HEK293T (cell line): ENCODE measurements at regions not wholly inside any gene's neighbourhood (a gene's known extent, or its start where the extent isn't known, plus 50 kb on each side); places are given as distances from the start of the nearest gene placed in this dataset.

ENCODE experiments used
- CTCF ChIA-PET: fragments of 350-600 bp; formaldehyde crosslinking; extraction: SDS; loops from one replicate; lab custom pipeline; 2021; ENCODE audit warnings: antibody characterized with exemption, inconsistent platforms; lab: Yijun Ruan, JAX
- POLR2A ChIA-PET: fragments of 350-600 bp; formaldehyde crosslinking; extraction: SDS; loops from one replicate; lab custom pipeline; 2020; ENCODE audit warnings: antibody characterized with exemption, inconsistent platforms; lab: Yijun Ruan, JAX
- DNase-seq: peaks from one replicate; pipeline ENCODE4 v3.0.0; 2012; ENCODE audit warnings: mixed read lengths; ENCODE audit errors: extremely low spot score
- ARNT ChIP-seq: fragments of 450-650 bp; IDR thresholded peaks from 2 replicates; pipeline ENCODE4 v1.6.1; 2017; ENCODE audit warnings: mild to moderate bottlenecking
- BHLHE40 ChIP-seq: fragments of 450-650 bp; IDR thresholded peaks from 2 replicates; pipeline ENCODE4 v1.6.1; 2016; ENCODE audit warnings: mild to moderate bottlenecking, moderate library complexity, borderline replicate concordance
- CTBP1 ChIP-seq: fragments of 450-650 bp; IDR thresholded peaks from 2 replicates; pipeline ENCODE4 v1.6.1; 2016; ENCODE audit warnings: borderline replicate concordance
- ELF4 ChIP-seq: fragments of 450-650 bp; IDR thresholded peaks from 2 replicates; pipeline ENCODE4 v1.6.1; 2017; ENCODE audit warnings: antibody characterized with exemption
- FOXA1 ChIP-seq: fragments of 450-650 bp; IDR thresholded peaks from 2 replicates; pipeline ENCODE4 v1.6.1; 2016; ENCODE audit warnings: mild to moderate bottlenecking
- FOXK2 ChIP-seq: fragments of 450-650 bp; IDR thresholded peaks from 2 replicates; pipeline ENCODE4 v1.6.1; 2016; ENCODE audit warnings: mild to moderate bottlenecking
- FOXM1 ChIP-seq: fragments of 450-650 bp; IDR thresholded peaks from 2 replicates; pipeline ENCODE4 v1.6.1; 2017; ENCODE audit warnings: mild to moderate bottlenecking, borderline replicate concordance
- HDGF ChIP-seq: fragments of 450-650 bp; IDR thresholded peaks from 2 replicates; pipeline ENCODE4 v1.6.1; 2017; ENCODE audit warnings: antibody characterized with exemption, borderline replicate concordance
- L3MBTL2 ChIP-seq: fragments of 450-650 bp; conservative IDR thresholded peaks from 2 replicates; pipeline ENCODE4 v1.6.1; 2016; ENCODE audit warnings: mild to moderate bottlenecking
- LEF1 ChIP-seq: fragments of 450-650 bp; IDR thresholded peaks from 2 replicates; pipeline ENCODE4 v1.6.1; 2017; ENCODE audit warnings: mild to moderate bottlenecking, borderline replicate concordance
- NFRKB ChIP-seq: fragments of 450-650 bp; IDR thresholded peaks from 2 replicates; pipeline ENCODE4 v1.6.1; 2016; ENCODE audit warnings: mild to moderate bottlenecking, moderate library complexity
- SP1 ChIP-seq: fragments of 450-650 bp; IDR thresholded peaks from 2 replicates; pipeline ENCODE4 v1.6.1; 2017
- SUZ12 ChIP-seq: fragments of 450-650 bp; IDR thresholded peaks from 2 replicates; pipeline ENCODE4 v1.6.1; 2016; ENCODE audit warnings: mild to moderate bottlenecking
- TARDBP ChIP-seq: fragments of 450-650 bp; IDR thresholded peaks from 2 replicates; pipeline ENCODE4 v1.6.1; 2016
- ZNF384 ChIP-seq: fragments of 450-650 bp; IDR thresholded peaks from 2 replicates; pipeline ENCODE4 v1.6.1; 2016
- TF ChIP-seq, protein P1 (sequence below): fragments of 450-650 bp; IDR thresholded peaks from 2 replicates; pipeline ENCODE4 v1.6.1; 2016

DNA sequence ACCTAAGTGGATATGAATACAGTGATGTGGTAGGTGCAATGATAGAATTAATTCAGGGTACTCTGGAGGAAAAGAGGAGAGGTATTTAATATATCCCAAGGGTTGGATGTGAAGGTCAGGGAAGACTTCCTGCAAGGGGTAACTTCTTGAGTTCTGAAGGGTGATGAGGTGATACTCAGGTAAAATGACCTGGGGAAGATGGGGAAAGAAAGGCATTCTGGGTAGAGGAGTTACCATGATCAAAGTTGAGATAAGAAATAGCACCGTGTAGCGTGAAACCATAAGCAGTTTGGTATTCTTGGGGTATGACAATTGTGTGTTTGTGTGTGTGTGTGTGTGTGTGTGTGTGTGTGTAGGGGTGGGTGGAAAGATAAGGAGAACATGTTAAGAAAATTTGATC lies 270.4 kb upstream of the LCORL start:
- no peak for DNase-seq
- TF ChIP-seq SUZ12 (no peak), FOXA1 (no peak), TARDBP (no peak), NFRKB (no peak), FOXM1 (no peak), LEF1 (no peak), ARNT (no peak), SP1 (no peak), BHLHE40 (no peak), CTBP1 (no peak), HDGF (no peak), ELF4 (no peak), L3MBTL2 (no peak), FOXK2 (no peak), ZNF384 (no peak)
- TF ChIP-seq, protein P1, sequence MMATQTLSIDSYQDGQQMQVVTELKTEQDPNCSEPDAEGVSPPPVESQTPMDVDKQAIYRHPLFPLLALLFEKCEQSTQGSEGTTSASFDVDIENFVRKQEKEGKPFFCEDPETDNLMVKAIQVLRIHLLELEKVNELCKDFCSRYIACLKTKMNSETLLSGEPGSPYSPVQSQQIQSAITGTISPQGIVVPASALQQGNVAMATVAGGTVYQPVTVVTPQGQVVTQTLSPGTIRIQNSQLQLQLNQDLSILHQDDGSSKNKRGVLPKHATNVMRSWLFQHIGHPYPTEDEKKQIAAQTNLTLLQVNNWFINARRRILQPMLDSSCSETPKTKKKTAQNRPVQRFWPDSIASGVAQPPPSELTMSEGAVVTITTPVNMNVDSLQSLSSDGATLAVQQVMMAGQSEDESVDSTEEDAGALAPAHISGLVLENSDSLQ = no peak
- ChIA-PET CTCF (no interaction called here), POLR2A (no interaction called here)

DNA sequence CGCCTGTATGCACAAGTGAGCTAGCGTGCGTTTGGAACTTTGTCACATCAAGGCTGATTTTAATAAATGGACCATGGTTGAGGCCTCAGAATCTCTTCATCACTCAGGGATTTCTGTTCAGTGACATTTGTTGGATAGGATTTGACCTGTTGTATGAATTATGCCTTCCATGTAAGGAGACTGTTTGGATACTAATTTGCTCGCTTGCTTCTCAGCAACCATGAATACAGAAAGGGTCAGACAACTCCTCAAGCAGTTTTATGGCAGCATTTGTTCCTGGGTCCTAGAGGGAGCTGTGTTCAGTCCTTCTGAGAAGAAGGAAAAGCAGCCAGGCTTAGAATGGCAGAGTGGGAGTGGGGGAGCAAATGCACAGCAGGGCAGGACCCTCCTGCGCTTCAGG lies 269.7 kb upstream of the LCORL start:
- ChIA-PET POLR2A (no interaction called here), CTCF (no interaction called here)
- TF ChIP-seq SUZ12 (no peak), FOXK2 (no peak), ELF4 (no peak), HDGF (no peak), CTBP1 (no peak)
- no peak for DNase-seq

DNA sequence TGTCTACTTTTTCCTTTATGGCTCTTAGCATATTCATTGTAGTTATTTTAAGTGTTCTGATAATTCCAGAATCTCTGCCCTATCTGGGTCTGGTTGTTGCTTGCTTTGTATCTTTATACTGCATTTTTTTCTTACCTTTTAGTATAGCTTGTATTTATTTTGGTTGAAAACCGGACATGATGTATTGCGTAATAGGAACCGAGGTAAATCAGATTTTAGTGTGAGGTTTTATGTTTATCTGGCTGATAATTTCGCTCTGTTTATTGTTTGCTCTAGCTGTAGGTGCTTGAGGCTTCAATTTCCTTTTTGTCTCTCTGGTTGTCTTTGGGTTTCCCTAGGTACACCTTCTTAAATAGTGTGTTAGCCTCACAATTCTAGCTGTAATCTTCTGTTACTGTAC lies 263.8 kb upstream of the LCORL start:
- POLR2A ChIA-PET = no interaction called here
- DNase-seq = no peak
- CTCF ChIA-PET = no interaction called here
- TF ChIP-seq ELF4 = no peak
- TF ChIP-seq LEF1 = no peak
- TF ChIP-seq TARDBP = no peak
- TF ChIP-seq CTBP1 = no peak
- no peak for TF ChIP-seq FOXA1
- TF ChIP-seq HDGF = no peak
- no peak for TF ChIP-seq ARNT
- TF ChIP-seq BHLHE40 = no peak
- TF ChIP-seq NFRKB = no peak
- no peak for TF ChIP-seq SUZ12
- no peak for TF ChIP-seq ZNF384
- TF ChIP-seq, protein P1 = no peak
- TF ChIP-seq L3MBTL2 = no peak
- TF ChIP-seq FOXK2 = no peak
- TF ChIP-seq FOXM1 = no peak
- TF ChIP-seq SP1 = no peak

DNA sequence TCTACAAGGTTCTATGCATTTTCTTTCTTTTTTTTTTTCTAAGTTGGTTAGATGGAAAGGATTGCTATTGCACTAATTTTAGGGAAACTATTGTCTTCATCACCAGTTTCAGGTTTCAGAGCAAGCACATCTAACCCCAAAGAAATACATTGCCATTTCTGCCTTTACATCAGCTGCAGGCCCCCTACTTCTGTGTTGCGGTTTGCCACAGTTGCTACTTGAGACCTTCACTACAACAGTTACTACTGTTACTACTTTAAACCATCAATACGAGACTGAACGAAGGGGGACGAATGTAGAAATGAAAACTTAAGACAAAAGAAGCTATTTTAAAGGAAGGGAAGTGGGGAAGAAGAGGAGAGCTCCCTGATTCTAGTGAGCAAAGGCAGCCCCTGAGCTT lies 256.7 kb upstream of the LCORL start:
- ChIA-PET POLR2A (no interaction called here), CTCF (no interaction called here)
- TF ChIP-seq FOXM1 (no peak), FOXA1 (no peak), ARNT (no peak), TARDBP (no peak), FOXK2 (no peak), SUZ12 (no peak), ELF4 (no peak), BHLHE40 (no peak), NFRKB (no peak), ZNF384 (no peak), SP1 (no peak), HDGF (no peak), CTBP1 (no peak), LEF1 (no peak), L3MBTL2 (no peak)
- TF ChIP-seq, protein P1 = no peak
- no peak for DNase-seq

DNA sequence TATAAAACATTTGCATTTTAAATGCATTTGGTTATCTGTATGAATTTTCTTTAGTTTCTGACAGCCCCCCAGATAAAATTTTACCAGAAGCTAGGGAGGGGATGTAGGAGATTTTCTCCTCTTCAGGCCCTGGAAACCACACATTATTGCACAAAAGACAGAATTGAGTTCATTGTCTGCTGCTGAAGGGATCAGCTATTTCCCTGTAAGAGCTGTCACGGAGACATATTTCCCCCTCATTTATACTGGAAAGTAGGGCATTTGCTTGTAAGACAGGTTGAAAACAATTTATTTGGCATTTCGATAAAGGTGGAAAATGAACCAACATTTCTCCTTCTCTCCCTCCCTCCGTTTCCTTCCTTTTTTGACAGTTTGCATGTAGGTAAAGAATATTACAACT lies 241.3 kb upstream of the LCORL start:
- no peak for TF ChIP-seq ARNT
- TF ChIP-seq FOXK2 = no peak
- TF ChIP-seq ZNF384 = no peak
- TF ChIP-seq FOXA1 = no peak
- CTCF ChIA-PET = no interaction called here
- DNase-seq = no peak
- POLR2A ChIA-PET = no interaction called here

DNA sequence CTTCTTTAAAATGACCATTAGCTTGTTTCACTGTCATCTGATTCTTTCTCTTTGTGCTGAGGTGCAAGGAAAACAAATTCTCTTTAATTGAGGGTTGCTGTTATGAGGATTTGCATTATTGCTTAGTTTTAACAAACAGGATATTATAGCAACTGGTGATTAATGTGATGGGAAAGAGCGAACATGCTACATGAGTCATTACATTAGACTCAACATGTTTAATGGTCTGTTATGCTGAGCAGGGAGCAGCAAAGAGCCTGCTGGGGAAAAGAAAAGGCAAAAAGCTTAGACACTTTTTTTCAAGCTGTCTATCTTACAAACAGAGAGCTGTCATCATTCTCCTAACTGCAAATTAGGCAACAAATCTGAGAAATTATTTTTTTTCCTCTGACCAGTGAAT lies 230.5 kb upstream of the LCORL start:
- ChIA-PET CTCF (no interaction called here), POLR2A (no interaction called here)
- no peak for TF ChIP-seq NFRKB
- no peak for TF ChIP-seq BHLHE40
- no peak for DNase-seq

DNA sequence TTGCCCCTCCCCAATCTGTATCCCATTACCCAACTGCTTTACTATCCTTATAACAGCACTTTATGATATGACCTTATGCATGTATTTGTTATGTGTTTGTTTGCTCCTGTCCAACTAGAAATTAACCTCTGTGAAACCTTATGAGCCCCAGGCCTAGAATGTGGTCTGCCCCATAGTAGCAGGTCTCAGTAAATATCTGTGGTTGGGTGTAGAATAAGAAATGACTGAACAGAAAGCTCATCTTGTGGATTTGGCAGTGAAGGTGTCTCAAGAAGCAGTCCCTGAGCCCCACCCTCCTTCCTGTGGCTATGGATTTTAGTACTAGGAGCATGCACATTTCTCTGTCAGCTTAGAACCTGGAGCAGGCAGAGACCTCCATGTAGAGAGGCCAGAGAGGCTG lies 229.0 kb upstream of the LCORL start:
- POLR2A ChIA-PET = no interaction called here
- no peak for DNase-seq
- CTCF ChIA-PET = no interaction called here
- TF ChIP-seq SUZ12 (no peak), ZNF384 (no peak), NFRKB (no peak), FOXA1 (no peak), L3MBTL2 (no peak), CTBP1 (no peak)
- TF ChIP-seq, protein P1 = no peak
